ENCODE measurements at regions not wholly inside any gene's neighbourhood (a gene's known extent, or its start where the extent isn't known, plus 50 kb on each side); places are given as distances from the start of the nearest gene placed in this dataset.

DNA sequence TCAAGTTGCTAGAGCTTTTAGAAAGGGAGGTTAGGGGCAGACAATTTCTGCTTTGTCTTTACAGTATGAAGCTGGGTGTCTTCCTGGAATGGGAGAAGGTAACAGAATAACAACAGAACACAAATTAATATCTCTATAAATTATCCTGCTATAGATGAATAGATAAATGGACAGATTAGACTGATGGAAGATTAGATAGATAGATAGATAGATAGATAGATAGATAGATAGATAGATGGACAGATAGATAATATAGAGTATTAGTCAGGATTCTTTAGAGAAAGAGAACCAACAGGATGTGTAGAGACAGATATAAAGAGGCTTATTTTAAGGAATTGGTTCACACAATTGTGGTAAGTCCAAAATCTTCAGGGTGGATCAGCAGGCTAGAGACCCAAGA lies 302.2 kb downstream of the BCL11A start:
- Mint-ChIP-seq H3K9me3 (peaks cover 12% of the 10 kb centered on the region), H3K27ac (no peak overlapping the region), H3K27me3 (ENCODE audit: low read depth) (no peaks in the 10 kb centered on the region), H3K4me3 (no peak overlapping the region), H3K36me3 (no peaks in the 10 kb centered on the region), H3K4me1 (peaks cover 6% of the 10 kb centered on the region)
- TF ChIP-seq, protein P1, sequence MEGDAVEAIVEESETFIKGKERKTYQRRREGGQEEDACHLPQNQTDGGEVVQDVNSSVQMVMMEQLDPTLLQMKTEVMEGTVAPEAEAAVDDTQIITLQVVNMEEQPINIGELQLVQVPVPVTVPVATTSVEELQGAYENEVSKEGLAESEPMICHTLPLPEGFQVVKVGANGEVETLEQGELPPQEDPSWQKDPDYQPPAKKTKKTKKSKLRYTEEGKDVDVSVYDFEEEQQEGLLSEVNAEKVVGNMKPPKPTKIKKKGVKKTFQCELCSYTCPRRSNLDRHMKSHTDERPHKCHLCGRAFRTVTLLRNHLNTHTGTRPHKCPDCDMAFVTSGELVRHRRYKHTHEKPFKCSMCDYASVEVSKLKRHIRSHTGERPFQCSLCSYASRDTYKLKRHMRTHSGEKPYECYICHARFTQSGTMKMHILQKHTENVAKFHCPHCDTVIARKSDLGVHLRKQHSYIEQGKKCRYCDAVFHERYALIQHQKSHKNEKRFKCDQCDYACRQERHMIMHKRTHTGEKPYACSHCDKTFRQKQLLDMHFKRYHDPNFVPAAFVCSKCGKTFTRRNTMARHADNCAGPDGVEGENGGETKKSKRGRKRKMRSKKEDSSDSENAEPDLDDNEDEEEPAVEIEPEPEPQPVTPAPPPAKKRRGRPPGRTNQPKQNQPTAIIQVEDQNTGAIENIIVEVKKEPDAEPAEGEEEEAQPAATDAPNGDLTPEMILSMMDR (IDR thresholded peaks at IDR 0.05; ENCODE audit: unreplicated experiment) = no peak
- DNase-seq (ENCODE audit: low spot score in 2 of 2, unreplicated experiment in 2 of 2) = no peak

DNA sequence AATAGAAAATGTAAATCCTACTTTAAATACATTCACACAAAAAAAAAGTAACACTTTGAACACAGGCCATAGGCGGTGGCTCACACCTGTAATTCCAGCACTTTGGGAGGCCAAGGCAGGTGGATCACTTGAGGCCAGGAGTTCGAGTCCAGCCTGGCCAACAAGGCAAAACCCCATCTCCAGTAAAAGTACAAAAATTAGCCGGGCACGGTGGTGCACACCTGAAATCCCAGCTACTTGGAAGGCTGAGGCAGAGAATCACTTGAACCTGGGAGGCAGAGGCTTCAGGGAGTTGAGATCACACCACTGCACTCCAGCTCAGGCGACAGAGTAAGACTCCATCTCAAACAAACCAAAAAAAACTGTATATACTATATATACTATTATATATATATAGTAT lies 303.6 kb downstream of the BCL11A start:
- H3K4me3 Mint-ChIP-seq = no peak overlapping the region
- no peak overlapping the region for H3K27ac Mint-ChIP-seq
- H3K27me3 Mint-ChIP-seq (ENCODE audit: low read depth) = no peaks in the 10 kb centered on the region
- no peak for DNase-seq (ENCODE audit: low spot score in 2 of 2, unreplicated experiment in 2 of 2)
- H3K4me1 Mint-ChIP-seq = peaks cover 6% of the 10 kb centered on the region
- TF ChIP-seq, protein P1 (IDR thresholded peaks at IDR 0.05; ENCODE audit: unreplicated experiment) = no peak
- no peaks in the 10 kb centered on the region for H3K36me3 Mint-ChIP-seq
- peaks cover 4% of the 10 kb centered on the region for H3K9me3 Mint-ChIP-seq

DNA sequence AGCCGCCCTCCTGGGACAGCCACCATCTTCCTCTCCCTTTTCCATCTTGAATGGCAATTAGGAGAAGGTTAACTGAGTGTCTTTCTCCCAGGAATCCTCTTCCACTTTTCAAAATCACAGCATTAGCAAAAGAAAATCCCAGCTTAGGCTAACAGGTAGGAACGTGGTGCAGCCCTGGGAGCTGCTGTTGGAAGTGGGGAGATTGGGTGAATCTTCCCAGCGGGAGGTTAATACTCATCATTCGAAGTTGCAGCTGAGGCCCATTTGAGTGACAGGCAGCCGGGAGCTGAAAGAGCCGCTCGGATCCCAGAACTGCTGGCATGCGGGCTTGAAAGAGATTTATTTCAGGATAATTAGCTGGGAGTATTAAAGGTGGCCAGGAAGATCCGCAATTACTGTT lies 306.0 kb downstream of the BCL11A start:
- TF ChIP-seq, protein P1 (IDR thresholded peaks at IDR 0.05; ENCODE audit: unreplicated experiment) = no peak
- Mint-ChIP-seq H3K27ac (no peak overlapping the region), H3K27me3 (ENCODE audit: low read depth) (no peaks in the 10 kb centered on the region), H3K36me3 (peaks cover 3% of the 10 kb centered on the region), H3K9me3 (peaks cover 10% of the 10 kb centered on the region), H3K4me1 (peaks cover 6% of the 10 kb centered on the region), H3K4me3 (no peak overlapping the region)
- DNase-seq (ENCODE audit: low spot score in 2 of 2, unreplicated experiment in 2 of 2) = no peak

DNA sequence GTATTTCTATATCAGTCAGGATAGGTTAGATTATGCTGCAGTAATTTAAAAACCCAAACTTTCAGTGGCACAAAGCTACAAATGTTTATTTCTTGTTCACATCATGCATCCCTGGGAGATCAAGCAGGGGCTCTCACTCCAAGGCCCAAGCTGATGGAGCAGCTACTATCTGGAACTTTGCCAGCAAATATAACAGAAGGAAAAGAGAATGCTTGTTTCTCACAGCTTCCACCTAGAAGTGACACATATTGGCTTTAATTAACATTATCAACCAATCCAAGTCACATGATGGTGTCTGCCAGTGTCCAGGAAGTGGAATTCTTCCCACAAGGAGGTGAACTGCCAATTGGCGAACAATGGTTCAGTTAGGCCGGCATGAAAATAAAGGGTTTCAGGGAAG lies 306.9 kb downstream of the BCL11A start:
- peaks cover 6% of the 10 kb centered on the region for H3K4me1 Mint-ChIP-seq
- TF ChIP-seq, protein P1 (IDR thresholded peaks at IDR 0.05; ENCODE audit: unreplicated experiment) = no peak
- H3K9me3 Mint-ChIP-seq = peaks cover 16% of the 10 kb centered on the region
- DNase-seq (ENCODE audit: low spot score in 2 of 2, unreplicated experiment in 2 of 2) = no peak
- H3K27me3 Mint-ChIP-seq (ENCODE audit: low read depth) = no peaks in the 10 kb centered on the region
- H3K4me3 Mint-ChIP-seq = no peak overlapping the region
- H3K27ac Mint-ChIP-seq = no peak overlapping the region
- H3K36me3 Mint-ChIP-seq = peaks cover 3% of the 10 kb centered on the region

DNA sequence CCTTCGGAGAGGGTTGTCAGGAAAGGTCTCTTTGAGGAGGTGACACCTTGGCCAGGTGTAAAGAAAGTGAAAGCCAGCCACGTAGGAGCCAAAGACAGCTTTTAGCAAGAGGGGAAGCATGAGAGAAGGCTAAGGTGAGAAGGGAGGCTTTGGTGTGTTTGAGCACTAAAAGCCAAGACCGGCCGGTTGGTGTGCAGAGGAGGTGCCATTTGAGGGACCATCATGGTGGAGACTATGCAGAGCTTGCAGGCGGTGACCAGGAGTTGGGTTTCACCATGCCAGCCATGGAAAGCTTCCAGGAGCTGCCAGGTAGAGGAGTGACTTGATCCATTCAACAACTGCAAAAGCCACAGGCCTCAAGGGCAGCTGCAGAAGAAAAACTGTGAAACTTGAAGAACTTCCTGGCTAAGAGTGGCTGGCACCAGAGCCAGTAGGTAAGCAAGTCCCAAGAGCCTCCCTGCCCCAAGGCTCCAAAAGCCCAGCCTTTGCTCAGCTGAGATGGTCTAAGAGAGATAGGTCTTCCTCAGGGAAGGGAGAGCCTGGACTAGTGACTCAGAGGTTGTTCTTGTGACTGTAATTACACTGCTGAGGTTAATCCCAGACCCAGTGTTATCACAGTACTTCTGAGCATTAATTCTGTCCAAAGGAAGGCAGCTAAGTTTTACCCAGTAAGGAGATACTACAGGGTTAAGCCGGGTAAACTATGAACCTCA lies 319.0 kb downstream of the BCL11A start:
- no peaks in the 10 kb centered on the region for H3K4me1 Mint-ChIP-seq
- H3K4me3 Mint-ChIP-seq = no peak overlapping the region
- peaks cover 40% of the 10 kb centered on the region for H3K9me3 Mint-ChIP-seq
- H3K36me3 Mint-ChIP-seq = peaks cover 5% of the 10 kb centered on the region
- H3K27me3 Mint-ChIP-seq (ENCODE audit: low read depth) = no peaks in the 10 kb centered on the region
- TF ChIP-seq, protein P1 (IDR thresholded peaks at IDR 0.05; ENCODE audit: unreplicated experiment) = no peak
- no peak for DNase-seq (ENCODE audit: low spot score in 2 of 2, unreplicated experiment in 2 of 2)
- no peak overlapping the region for H3K27ac Mint-ChIP-seq

Data from mesothelial cell of epicardium (in vitro differentiated cells).